Stimulated activated CD4-positive, alpha-beta T cell treated with anti-CD3 and anti-CD28 coated beads, Interleukin-4, amount 100 ng/mL, for 1 hour (primary cell): ENCODE measurements at regions not wholly inside any gene's neighbourhood (a gene's known extent, or its start where the extent isn't known, plus 50 kb on each side); places are given as distances from the start of the nearest gene placed in this dataset.

Experiments used
- DNase-seq: peaks from one replicate; pipeline ENCODE4 v3.0.0-alpha.2; 2020

- DNase-seq, result no peak
Observed at GRCh38 chr20:17138237-17138636, 88.6 kb upstream of the PCSK2 start.

- DNase-seq, result no peak
Observed at GRCh38 chr20:17140894-17141293, 85.9 kb upstream of the PCSK2 start.

DNA sequence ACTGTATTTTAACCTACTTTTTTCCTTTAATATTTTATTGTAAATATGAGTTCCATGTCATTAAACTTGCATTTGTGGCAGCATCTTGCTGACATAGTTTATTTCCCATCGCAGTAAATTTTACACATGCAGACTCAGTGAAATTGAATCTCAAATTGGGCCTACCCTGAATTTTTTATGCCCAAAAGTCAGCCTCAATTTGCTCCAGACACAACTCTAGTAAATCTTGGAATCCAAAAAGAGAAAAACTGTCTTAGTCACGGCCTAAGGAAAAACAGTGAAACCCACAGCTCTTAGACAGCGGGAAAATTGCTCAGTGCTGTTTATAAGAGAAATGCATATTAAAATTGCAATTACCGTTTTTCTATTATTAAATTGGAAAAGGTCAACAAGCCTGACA is 85.3 kb upstream of the PCSK2 start:
- no peak for DNase-seq

- no peak for DNase-seq
Observed at GRCh38 chr20:17142666-17143065, 84.2 kb upstream of the PCSK2 start.

DNA sequence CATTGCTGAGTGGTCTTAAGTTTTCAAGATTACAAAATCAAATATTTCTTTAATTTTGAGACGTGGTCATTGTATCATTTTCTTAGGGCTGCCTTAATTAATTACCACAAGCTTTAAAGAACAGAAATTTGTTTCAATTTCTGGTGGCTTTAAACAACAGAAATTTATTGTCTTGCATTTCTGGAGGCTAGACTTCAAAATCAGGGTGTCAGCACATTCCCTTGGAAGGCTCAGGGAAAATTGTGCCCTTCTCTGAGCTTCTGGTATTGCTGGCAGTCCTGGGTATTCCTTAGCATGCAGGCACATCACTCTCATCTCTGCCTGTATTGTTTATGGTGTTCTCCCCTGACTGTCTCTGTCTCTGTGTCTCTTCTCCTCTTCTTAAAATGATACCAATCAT is 76.0 kb upstream of the PCSK2 start:
- DNase-seq, result no peak

DNA sequence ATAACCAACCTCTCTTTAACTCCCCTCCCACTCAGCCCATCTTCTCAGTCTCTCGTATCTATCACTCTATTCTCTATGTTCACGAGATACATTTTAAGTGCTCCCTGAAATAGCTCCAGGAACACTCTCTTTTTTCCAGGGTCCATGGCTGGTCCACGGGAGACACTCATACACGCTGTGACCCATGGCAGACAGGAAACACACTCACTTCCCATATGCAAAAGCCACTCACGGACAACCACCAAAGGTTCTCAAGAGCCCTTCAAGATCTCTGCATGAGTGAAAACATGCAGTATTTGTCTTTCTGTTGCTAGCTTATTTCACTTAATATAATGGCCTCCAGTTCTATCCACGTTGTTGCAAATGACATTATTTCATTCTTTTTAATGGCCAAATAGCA is 71.4 kb upstream of the PCSK2 start:
- no peak for DNase-seq

GRCh38 chr20:17158701-17159100 is 68.1 kb upstream of the PCSK2 start:
- DNase-seq, result no peak

DNA sequence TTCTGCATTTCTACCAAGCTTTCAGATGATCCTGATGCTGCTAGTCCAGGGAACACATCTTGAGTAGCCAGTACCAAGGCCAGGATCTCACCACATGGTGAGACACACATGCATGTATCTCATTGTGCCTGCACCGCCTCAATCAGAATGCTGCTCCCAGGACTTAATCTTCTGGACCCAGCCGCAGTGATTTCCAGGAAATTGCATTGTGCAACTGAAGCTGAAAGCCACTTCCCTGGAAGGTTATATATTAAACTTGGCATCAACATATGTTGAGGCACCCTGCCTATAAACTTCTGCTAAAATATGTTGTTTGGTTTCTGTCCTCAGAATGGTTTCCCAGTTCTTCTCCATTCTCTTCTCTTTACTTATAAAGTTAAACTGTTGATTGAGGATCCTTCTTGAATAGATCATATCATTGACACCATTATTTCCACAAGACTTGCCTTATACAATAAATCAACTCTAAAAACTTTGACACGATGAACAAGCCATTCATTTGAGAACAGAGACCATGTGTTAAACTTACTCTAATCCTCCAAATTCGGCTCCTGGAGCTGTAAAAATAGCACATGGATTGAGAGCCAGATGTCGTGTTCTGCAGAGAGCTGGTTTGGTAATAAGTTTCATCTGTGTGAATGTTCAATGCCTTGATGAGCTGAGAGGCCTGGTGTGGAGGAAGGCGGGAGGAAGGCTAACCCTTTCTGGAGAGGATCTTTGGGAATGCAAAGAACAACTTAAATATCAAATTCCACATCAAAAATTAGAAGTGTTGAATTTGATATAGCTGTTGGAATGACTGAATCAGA is 65.0 kb upstream of the PCSK2 start:
- no peak for DNase-seq

- no peak for DNase-seq
Observed at GRCh38 chr20:17168026-17168612, 58.7 kb upstream of the PCSK2 start.

- no peak for DNase-seq
Observed at GRCh38 chr20:17169585-17170136, 57.2 kb upstream of the PCSK2 start.

GRCh38 chr20:17171746-17172280 is 55.0 kb upstream of the PCSK2 start:
- no peak for DNase-seq

GRCh38 chr20:17172836-17173516 is 53.9 kb upstream of the PCSK2 start:
- DNase-seq, result no peak
